H1 (cell line): ENCODE measurements at regions not wholly inside any gene's neighbourhood (a gene's known extent, or its start where the extent isn't known, plus 50 kb on each side); places are given as distances from the start of the nearest gene placed in this dataset.

Source experiments
- CTCF ChIA-PET: fragments of 300-600 bp; sonication (Branson Sonifier 250); formaldehyde crosslinking; loops from one replicate; lab custom pipeline; 2021; ENCODE audit not compliant: partially characterized antibody; lab: Charles Lee
- POLR2A ChIA-PET: fragments of 300-600 bp; sonication (Branson Sonifier 250); formaldehyde crosslinking; loops from one replicate; lab custom pipeline; 2021; ENCODE audit warnings: inconsistent platforms; ENCODE audit not compliant: partially characterized antibody; lab: Charles Lee
- DNase-seq, 2 experiments: peaks; one replicate each; pipeline versions ENCODE4 v3.0.0 to v3.0.0-alpha.2; 2010 to 2022; ENCODE audit warnings: low spot score in 2 of 2, low read depth in 1 of 2, mixed read lengths in 1 of 2
- FAIRE-seq: peaks from 2 replicates; lab custom pipeline; 2011; peaks lifted over from hg19 to GRCh38; lab: Jason Lieb, UNC
- H2AFZ ChIP-seq: 2 replicates; pipeline ENCODE4 v1.8.1; 2012; ENCODE audit warnings: low read length, inconsistent platforms
- H2AK5ac ChIP-seq: 2 replicates; pipeline ENCODE4 v1.6.1; 2013; ENCODE audit warnings: low read depth, low read length
- H2BK120ac ChIP-seq: replicated peaks from 2 replicates; pipeline ENCODE3; 2013; ENCODE audit warnings: low read depth, low read length, inconsistent platforms
- H2BK12ac ChIP-seq: 2 replicates; pipeline ENCODE4 v1.6.1; 2013; ENCODE audit warnings: low read depth, low read length
- H2BK15ac ChIP-seq: 2 replicates; pipeline ENCODE4 v1.6.1; 2013; ENCODE audit warnings: low read length
- H2BK20ac ChIP-seq: 2 replicates; pipeline ENCODE4 v1.6.1; 2013; ENCODE audit warnings: low read length
- H2BK5ac ChIP-seq: 2 replicates; pipeline ENCODE4 v1.6.1; 2013; ENCODE audit warnings: low read depth, low read length
- H3K14ac ChIP-seq: 2 replicates; pipeline ENCODE4 v1.6.1; 2013; ENCODE audit warnings: inconsistent platforms; ENCODE audit not compliant: insufficient read length
- H3K18ac ChIP-seq: 2 replicates; pipeline ENCODE4 v1.6.1; 2013; ENCODE audit warnings: low read length; ENCODE audit errors: extremely low read depth
- H3K23ac ChIP-seq: 2 replicates; pipeline ENCODE4 v1.6.1; 2013; ENCODE audit warnings: inconsistent platforms; ENCODE audit not compliant: insufficient read length
- H3K23me2 ChIP-seq: 2 replicates; pipeline ENCODE4 v1.6.1; 2013; ENCODE audit warnings: low read depth, low read length
- H3K27ac ChIP-seq: 2 replicates; pipeline ENCODE4 v1.6.1; 2011; ENCODE audit warnings: low read depth, low read length, inconsistent platforms
- H3K27me3 ChIP-seq, 4 experiments: replicated peaks in 1 of 4; 1 replicate in 1 of 4; 2 replicates in 3 of 4; pipeline versions ENCODE4 v1.6.1 to v1.8.1; 2011 to 2013; ENCODE audit warnings: low read length in 3 of 4, mild to moderate bottlenecking in 3 of 4, inconsistent platforms in 2 of 4, mixed read lengths in 2 of 4, moderate library complexity in 1 of 4; ENCODE audit not compliant: control insufficient read depth in 3 of 4, insufficient read depth in 3 of 4; ENCODE audit errors: extremely low read depth in 1 of 4
- H3K36me3 ChIP-seq, 4 experiments: 2 replicates each; pipeline versions ENCODE4 v1.6.1 to v1.8.1; 2011 to 2013; ENCODE audit warnings: mild to moderate bottlenecking in 4 of 4, low read length in 3 of 4, moderate library complexity in 2 of 4, control low read depth in 1 of 4, inconsistent platforms in 1 of 4; ENCODE audit not compliant: insufficient read depth in 4 of 4, control insufficient read depth in 2 of 4
- H3K4ac ChIP-seq: replicated peaks from 2 replicates; pipeline ENCODE3; 2013; ENCODE audit warnings: low read length, low read depth, mixed read lengths, inconsistent platforms; ENCODE audit not compliant: insufficient read length
- H3K4me1 ChIP-seq, 4 experiments: replicated peaks in 1 of 4; 1 replicate in 1 of 4; 2 replicates in 3 of 4; pipeline versions ENCODE4 v1.6.1 to v1.8.1; 2011 to 2013; ENCODE audit warnings: low read length in 3 of 4, inconsistent platforms in 2 of 4, mixed read lengths in 1 of 4; ENCODE audit not compliant: insufficient read depth in 4 of 4, control insufficient read depth in 3 of 4
- H3K4me2 ChIP-seq, 2 experiments: 2 replicates each; pipeline versions ENCODE4 v1.6.1 to v1.8.1; 2011 to 2013; ENCODE audit warnings: low read depth in 2 of 2, low read length in 2 of 2, control low read depth in 1 of 2, inconsistent platforms in 1 of 2, mild to moderate bottlenecking in 1 of 2; ENCODE audit not compliant: insufficient read depth in 1 of 2
- H3K4me3 ChIP-seq, 4 experiments: fragments of 200-600, 300-600 bp in 1 of 4; sonication (generic), shearing (Covaris generic), sonication (Bioruptor Twin) in 1 of 4; 2 replicates each; pipeline versions ENCODE4 v1.5.1 to v1.8.1; 2011 to 2016; ENCODE audit warnings: low read length in 4 of 4, low read depth in 3 of 4, control low read depth in 2 of 4, inconsistent platforms in 2 of 4, mild to moderate bottlenecking in 2 of 4, mixed read lengths in 1 of 4, moderate library complexity in 1 of 4; ENCODE audit not compliant: insufficient read depth in 2 of 4; ENCODE audit errors: extremely low read depth in 1 of 4
- H3K56ac ChIP-seq: replicated peaks from 2 replicates; pipeline ENCODE3; 2013; ENCODE audit warnings: low read depth, mild to moderate bottlenecking, mixed read lengths, low read length, inconsistent platforms; ENCODE audit not compliant: insufficient read length
- H3K79me1 ChIP-seq: 2 replicates; pipeline ENCODE4 v1.6.1; 2013; ENCODE audit warnings: low read depth, low read length, control low read depth
- H3K79me2 ChIP-seq, 2 experiments: 2 replicates each; pipeline versions ENCODE4 v1.6.1 to v1.8.1; 2012 to 2013; ENCODE audit warnings: low read length in 2 of 2, mild to moderate bottlenecking in 2 of 2, inconsistent platforms in 1 of 2; ENCODE audit not compliant: insufficient read depth in 2 of 2, control insufficient read depth in 1 of 2
- H3K9ac ChIP-seq, 4 experiments: replicated peaks in 1 of 4; 1 replicate in 1 of 4; 2 replicates in 3 of 4; pipeline versions ENCODE4 v1.6.1 to v1.8.1; 2011 to 2013; ENCODE audit warnings: low read depth in 3 of 4, low read length in 3 of 4, control low read depth in 2 of 4, mild to moderate bottlenecking in 2 of 4, moderate library complexity in 2 of 4, inconsistent platforms in 1 of 4; ENCODE audit errors: extremely low read depth in 1 of 4
- H3K9me3 ChIP-seq, 2 experiments: 2 replicates each; pipeline versions ENCODE4 v1.6.1 to v1.8.1; 2012 to 2013; ENCODE audit warnings: mild to moderate bottlenecking in 2 of 2, moderate library complexity in 2 of 2, control low read depth in 1 of 2, inconsistent platforms in 1 of 2, low read depth in 1 of 2, low read length in 1 of 2, mixed read lengths in 1 of 2; ENCODE audit not compliant: insufficient read depth in 2 of 2
- H4K20me1 ChIP-seq, 2 experiments: replicated peaks in 1 of 2; 2 replicates each; pipeline versions ENCODE3 to v1.8.1; 2011 to 2013; ENCODE audit warnings: inconsistent platforms in 2 of 2, low read length in 2 of 2, mild to moderate bottlenecking in 1 of 2; ENCODE audit not compliant: insufficient read depth in 2 of 2, control insufficient read depth in 1 of 2
- H4K5ac ChIP-seq: 2 replicates; pipeline ENCODE4 v1.6.1; 2013; ENCODE audit warnings: low read length, low read depth, mixed read lengths, inconsistent platforms; ENCODE audit not compliant: insufficient read length
- H4K8ac ChIP-seq: 2 replicates; pipeline ENCODE4 v1.8.0; 2013; ENCODE audit warnings: mild to moderate bottlenecking, moderate library complexity, low read length, inconsistent platforms; ENCODE audit not compliant: insufficient read depth; ENCODE audit errors: extremely low read depth
- H4K91ac ChIP-seq: replicated peaks from 2 replicates; pipeline ENCODE3; 2013; ENCODE audit warnings: low read length, mixed read lengths, inconsistent platforms; ENCODE audit not compliant: insufficient read length
- ASH2L ChIP-seq: fragments of 200-600, 300-600 bp; sonication (generic); IDR thresholded peaks from one replicate; pipeline ENCODE4 v1.7.1; 2017; ENCODE audit warnings: low read length
- ATF3 ChIP-seq: IDR thresholded peaks from 2 replicates; pipeline ENCODE4 v1.6.1; 2011; ENCODE audit warnings: low read depth, mild to moderate bottlenecking, low read length; ENCODE audit not compliant: insufficient read depth
- BCL11A ChIP-seq, 2 experiments: IDR thresholded peaks; one replicate each; pipeline ENCODE4 v1.6.1; 2011; ENCODE audit warnings: low read depth in 2 of 2, low read length in 2 of 2, mild to moderate bottlenecking in 2 of 2
- CEBPB ChIP-seq: IDR thresholded peaks from 2 replicates; pipeline ENCODE4 v1.6.1; 2012; ENCODE audit warnings: low read depth, low read length
- E2F6 ChIP-seq: IDR thresholded peaks from 2 replicates; pipeline ENCODE4 v1.6.1; 2012; ENCODE audit warnings: inconsistent platforms
- KDM5A ChIP-seq: fragments of 200-600 bp; IDR thresholded peaks from 2 replicates; pipeline ENCODE4 v1.7.1; 2012; ENCODE audit warnings: mild to moderate bottlenecking, low read length, inconsistent platforms, mixed read lengths
- NANOG ChIP-seq: IDR thresholded peaks from 2 replicates; pipeline ENCODE4 v1.6.1; 2011; ENCODE audit warnings: low read length, low read depth, mild to moderate bottlenecking, inconsistent platforms; ENCODE audit not compliant: insufficient read depth, poor library complexity, severe bottlenecking
- POLR2AphosphoS5 ChIP-seq: IDR thresholded peaks from 2 replicates; pipeline ENCODE4 v1.6.1; 2011; ENCODE audit warnings: low read depth, low read length
- SAP30 ChIP-seq: fragments of 300-600 bp; sonication (generic); IDR thresholded peaks from 2 replicates; pipeline ENCODE4 v1.7.1; 2012; ENCODE audit warnings: low read length, moderate library complexity, mild to moderate bottlenecking, inconsistent platforms; ENCODE audit not compliant: insufficient read depth, insufficient replicate concordance
- SIX5 ChIP-seq: IDR thresholded peaks from 2 replicates; pipeline ENCODE4 v1.6.1; 2011; ENCODE audit warnings: mild to moderate bottlenecking, low read depth, low read length
- TAF7 ChIP-seq: optimal IDR thresholded peaks from 2 replicates; pipeline ENCODE3; 2011; ENCODE audit warnings: low read depth, mild to moderate bottlenecking, inconsistent platforms, low read length, moderate library complexity, borderline replicate concordance
- TBP ChIP-seq: IDR thresholded peaks from 2 replicates; pipeline ENCODE4 v1.6.1; 2011; ENCODE audit warnings: low read depth, low read length, improper control_type of control experiment
- TCF12 ChIP-seq: IDR thresholded peaks from 2 replicates; pipeline ENCODE4 v1.6.1; 2011; ENCODE audit warnings: low read depth, mild to moderate bottlenecking, low read length
- WGBS, 2 experiments: shearing (Covaris generic) in 1 of 2; methylation state at CpG; one replicate each; pipeline versions ENCODE4 v1.1.6 to v1.1.7; 2013 to 2015; ENCODE audit warnings: low lambda C conversion rate in 2 of 2, mixed read lengths in 2 of 2, inconsistent platforms in 1 of 2, low coverage in 1 of 2, missing lambda C conversion rate in 1 of 2; ENCODE audit not compliant: insufficient replicate concordance in 2 of 2, insufficient coverage in 1 of 2, insufficient read length in 1 of 2; ENCODE audit errors: extremely low coverage in 1 of 2, missing lambda C conversion rate in 1 of 2; 5-methylcytosine and 5-hydroxymethylcytosine counted together

GRCh38 chr3:43231276-43232000 is 54.9 kb upstream of the SNRK start:
- H3K79me2 ChIP-seq = no peaks in the 10 kb centered on the region
- H2BK20ac ChIP-seq = no peak overlapping the region
- no peak overlapping the region for H4K91ac ChIP-seq
- no peaks in the 10 kb centered on the region for H4K20me1 ChIP-seq
- no peak overlapping the region for H3K14ac ChIP-seq
- H4K8ac ChIP-seq = no peak overlapping the region
- no peak overlapping the region for H3K9ac ChIP-seq
- no peaks in the 10 kb centered on the region for H3K79me1 ChIP-seq
- H2BK12ac ChIP-seq = no peak overlapping the region
- CTCF ChIA-PET = interaction anchor here (0.6 to 1.9 kb wide), 4 partner anchors 10 to 806 kb away, joined by 3 to 6 read pairs (median 3); no protein-coding TSS in a partner anchor
- H2AK5ac ChIP-seq = no peak overlapping the region
- no peak overlapping the region for H2AFZ ChIP-seq
- no peak overlapping the region for H2BK120ac ChIP-seq
- H3K27ac ChIP-seq = no peak overlapping the region
- H3K27me3 ChIP-seq = no peaks in the 10 kb centered on the region
- H3K56ac ChIP-seq = no peak overlapping the region
- H3K23ac ChIP-seq = no peak overlapping the region
- H3K4me3 ChIP-seq = no peak overlapping the region
- H3K9me3 ChIP-seq = no peaks in the 10 kb centered on the region
- H3K36me3 ChIP-seq = no peaks in the 10 kb centered on the region
- no peak overlapping the region for H4K5ac ChIP-seq
- FAIRE-seq (no peak), DNase-seq (no peak)
- no peak overlapping the region for H2BK15ac ChIP-seq
- no peak overlapping the region for H2BK5ac ChIP-seq
- 93% methylated on average over 6 of the region's 6 CpGs; no CpG with 5 or more reads in 1 of the 2 experiments for WGBS, 2 experiments
- POLR2A ChIA-PET = no interaction called here
- no peak overlapping the region for H3K4me2 ChIP-seq
- no peaks in the 10 kb centered on the region for H3K4me1 ChIP-seq
- no peaks in the 10 kb centered on the region; the same call in 1 of the 2 replicates for H3K23me2 ChIP-seq
- H3K18ac ChIP-seq = no peak overlapping the region
- no peak overlapping the region for H3K4ac ChIP-seq
- no peak for TF ChIP-seq TBP
- no peak for TF ChIP-seq TAF7
- TF ChIP-seq SAP30 = no peak
- TF ChIP-seq BCL11A (IDR thresholded peaks at IDR 0.05; ENCODE audit: low read depth in 2 of 2, low read length in 2 of 2) = no peak
- TF ChIP-seq SIX5 = no peak
- no peak for TF ChIP-seq E2F6
- no peak for TF ChIP-seq ATF3
- TF ChIP-seq KDM5A = no peak
- no peak for TF ChIP-seq CEBPB
- TF ChIP-seq ASH2L = no peak
- TF ChIP-seq NANOG = no peak
- TF ChIP-seq TCF12 = no peak
- TF ChIP-seq POLR2AphosphoS5 = no peak
